Immature natural killer cell (primary cell): ENCODE measurements at regions not wholly inside any gene's neighbourhood (a gene's known extent, or its start where the extent isn't known, plus 50 kb on each side); places are given as distances from the start of the nearest gene placed in this dataset.

ENCODE experiments used
- DNase-seq, 3 donors: peaks; one replicate each; pipeline ENCODE4 v3.0.0; 2022; ENCODE audit warnings: mixed read lengths in 1 of 3
- H3K27ac Mint-ChIP-seq, 6 donors: one replicate each; pipeline ENCODE4 v1.8.0; 2020; ENCODE audit warnings: mixed read lengths in 6 of 6, mild to moderate bottlenecking in 5 of 6, inconsistent platforms in 4 of 6, moderate library complexity in 3 of 6
- H3K27me3 Mint-ChIP-seq, 3 donors: one replicate each; pipeline ENCODE4 v1.8.0; 2020 to 2021; ENCODE audit warnings: low read depth in 3 of 3, mild to moderate bottlenecking in 3 of 3, mixed read lengths in 3 of 3, moderate library complexity in 3 of 3, inconsistent platforms in 1 of 3
- H3K36me3 Mint-ChIP-seq, 3 donors: one replicate each; pipeline ENCODE4 v1.8.0; 2020; ENCODE audit warnings: mixed read lengths in 3 of 3, inconsistent platforms in 2 of 3, mild to moderate bottlenecking in 2 of 3
- H3K4me1 Mint-ChIP-seq, 2 donors: one replicate each; pipeline ENCODE4 v1.8.0; 2020; ENCODE audit warnings: inconsistent platforms in 2 of 2, mild to moderate bottlenecking in 2 of 2, mixed read lengths in 2 of 2, moderate library complexity in 1 of 2
- H3K4me3 Mint-ChIP-seq, 5 donors: one replicate each; pipeline ENCODE4 v1.8.0; 2020; ENCODE audit warnings: mild to moderate bottlenecking in 5 of 5, mixed read lengths in 5 of 5, inconsistent platforms in 3 of 5, moderate library complexity in 3 of 5
- H3K9me3 Mint-ChIP-seq, 6 donors: one replicate each; pipeline ENCODE4 v1.8.0; 2020; ENCODE audit warnings: mild to moderate bottlenecking in 6 of 6, mixed read lengths in 6 of 6, inconsistent platforms in 4 of 6, moderate library complexity in 3 of 6

GRCh38 chr14:27085500-27085899, 487.7 kb upstream of the NOVA1 start:
- Mint-ChIP-seq H3K4me1 (no peaks in the 10 kb centered on the region), H3K27me3 (no peaks in the 10 kb centered on the region), H3K4me3 (no peak overlapping the region), H3K9me3 (peaks cover 3 to 56% (median 17%) of the 10 kb centered on the region in 6 donors), H3K27ac (no peak overlapping the region), H3K36me3 (peaks cover 0 to 3% (median 0%) of the 10 kb centered on the region in 3 donors)
- DNase-seq, result no peak

DNA sequence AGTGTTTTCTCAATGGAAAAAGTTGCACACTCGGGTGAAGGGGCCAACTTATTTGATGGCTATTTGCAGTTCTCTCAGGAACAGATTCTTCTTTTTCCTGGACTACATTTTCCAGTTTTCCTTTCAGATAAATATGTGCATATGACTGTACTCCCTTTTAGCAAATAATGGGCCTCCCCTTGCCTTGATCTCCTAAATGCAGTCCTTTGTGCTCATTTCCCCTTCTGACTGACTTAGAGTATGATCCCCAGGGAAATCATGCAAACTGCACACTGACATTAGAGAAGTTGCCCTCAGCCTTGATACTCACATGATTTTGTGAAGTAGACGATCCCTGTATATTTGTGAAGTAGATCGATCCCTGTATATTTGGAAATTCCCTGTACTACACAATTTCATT, 492.9 kb upstream of the NOVA1 start:
- Mint-ChIP-seq H3K36me3 (no peaks in the 10 kb centered on the region), H3K4me1 (no peaks in the 10 kb centered on the region), H3K4me3 (no peak overlapping the region), H3K9me3 (peaks cover 0 to 28% (median 14%) of the 10 kb centered on the region in 6 donors), H3K27me3 (no peaks in the 10 kb centered on the region), H3K27ac (no peak overlapping the region)
- no peak for DNase-seq

- Mint-ChIP-seq H3K27me3 (no peaks in the 10 kb centered on the region), H3K36me3 (no peaks in the 10 kb centered on the region), H3K27ac (no peak overlapping the region), H3K4me3 (no peak overlapping the region), H3K4me1 (no peaks in the 10 kb centered on the region), H3K9me3 (peaks cover 0 to 37% (median 18%) of the 10 kb centered on the region in 6 donors)
- no peak for DNase-seq
These were observed 494.1 kb upstream of the NOVA1 start for GRCh38 chr14:27091973-27092372.

- no peaks in the 10 kb centered on the region for H3K4me1 Mint-ChIP-seq
- H3K27me3 Mint-ChIP-seq, result no peaks in the 10 kb centered on the region
- H3K9me3 Mint-ChIP-seq, result peaks cover 0 to 36% (median 22%) of the 10 kb centered on the region in 6 donors
- no peak overlapping the region for H3K4me3 Mint-ChIP-seq
- peaks cover 0 to 4% (median 0%) of the 10 kb centered on the region in 3 donors for H3K36me3 Mint-ChIP-seq
- DNase-seq, result no peak
- no peak overlapping the region for H3K27ac Mint-ChIP-seq
These were observed 498.3 kb upstream of the NOVA1 start for GRCh38 chr14:27096091-27096490.

GRCh38 chr14:27098451-27098850, 500.6 kb upstream of the NOVA1 start:
- no peaks in the 10 kb centered on the region for H3K27me3 Mint-ChIP-seq
- H3K27ac Mint-ChIP-seq, result no peak overlapping the region
- H3K9me3 Mint-ChIP-seq, result peaks cover 4 to 44% (median 22%) of the 10 kb centered on the region in 6 donors
- peaks cover 0 to 4% (median 0%) of the 10 kb centered on the region in 3 donors for H3K36me3 Mint-ChIP-seq
- DNase-seq, result no peak
- H3K4me1 Mint-ChIP-seq, result no peaks in the 10 kb centered on the region
- H3K4me3 Mint-ChIP-seq, result no peak overlapping the region

GRCh38 chr14:27114180-27114579, 516.3 kb upstream of the NOVA1 start:
- no peak overlapping the region for H3K27ac Mint-ChIP-seq
- H3K4me1 Mint-ChIP-seq, result no peaks in the 10 kb centered on the region
- no peaks in the 10 kb centered on the region for H3K27me3 Mint-ChIP-seq
- no peak overlapping the region for H3K4me3 Mint-ChIP-seq
- no peaks in the 10 kb centered on the region for H3K36me3 Mint-ChIP-seq
- no peak for DNase-seq
- peaks cover 8 to 44% (median 29%) of the 10 kb centered on the region in 6 donors for H3K9me3 Mint-ChIP-seq

DNA sequence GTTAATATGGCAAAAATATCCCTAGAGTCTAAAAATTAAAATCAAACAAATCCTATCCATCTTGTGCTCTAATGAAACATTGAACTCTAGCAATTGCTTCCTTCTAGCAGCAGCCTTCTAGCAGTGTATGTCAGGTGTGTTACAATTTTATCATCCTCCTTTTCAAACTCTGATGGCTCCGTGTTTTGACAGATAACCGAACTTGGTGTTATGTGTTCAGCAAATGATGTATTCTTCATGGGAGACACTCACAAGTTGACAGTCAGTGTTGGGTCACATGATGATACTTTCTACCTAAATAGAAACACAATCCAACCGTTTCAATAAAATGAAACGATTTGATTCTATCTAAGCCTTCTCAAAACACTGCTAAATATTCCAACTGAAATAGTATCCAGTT, 525.3 kb upstream of the NOVA1 start:
- DNase-seq, result no peak
- Mint-ChIP-seq H3K36me3 (peaks cover 0 to 7% (median 0%) of the 10 kb centered on the region in 3 donors), H3K27me3 (no peaks in the 10 kb centered on the region), H3K9me3 (peaks cover 1 to 44% (median 24%) of the 10 kb centered on the region in 6 donors), H3K27ac (no peak overlapping the region), H3K4me1 (no peaks in the 10 kb centered on the region), H3K4me3 (no peak overlapping the region)

DNA sequence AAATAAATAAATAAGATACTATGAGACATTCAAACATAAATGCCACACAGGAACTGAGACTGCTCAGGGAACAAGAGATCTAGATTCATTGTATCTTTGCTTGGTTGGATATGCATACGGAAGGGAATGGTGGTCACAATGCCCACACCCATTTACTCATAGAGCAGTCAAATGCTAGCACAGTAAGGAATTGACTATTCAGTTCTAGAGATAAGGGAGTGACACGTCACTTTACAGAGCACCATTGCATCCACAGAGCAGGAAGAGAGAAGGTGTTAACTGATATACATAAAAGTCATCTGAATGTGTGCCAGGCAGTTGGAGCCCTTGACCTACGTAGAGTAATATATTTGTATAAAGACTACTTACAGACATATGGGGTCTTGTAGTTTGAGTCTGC, 530.0 kb upstream of the NOVA1 start:
- H3K27me3 Mint-ChIP-seq, result no peaks in the 10 kb centered on the region
- H3K4me3 Mint-ChIP-seq, result no peak overlapping the region
- no peak for DNase-seq
- H3K9me3 Mint-ChIP-seq, result peaks cover 1 to 42% (median 9%) of the 10 kb centered on the region in 6 donors
- no peaks in the 10 kb centered on the region for H3K4me1 Mint-ChIP-seq
- H3K27ac Mint-ChIP-seq, result no peak overlapping the region
- peaks cover 0 to 7% (median 0%) of the 10 kb centered on the region in 3 donors for H3K36me3 Mint-ChIP-seq

GRCh38 chr14:27134200-27134599, 536.4 kb upstream of the NOVA1 start:
- DNase-seq, result no peak
- Mint-ChIP-seq H3K9me3 (peaks cover 7 to 40% (median 10%) of the 10 kb centered on the region in 6 donors), H3K4me1 (no peaks in the 10 kb centered on the region), H3K4me3 (no peak overlapping the region), H3K36me3 (no peaks in the 10 kb centered on the region), H3K27ac (no peak overlapping the region), H3K27me3 (no peaks in the 10 kb centered on the region)

DNA sequence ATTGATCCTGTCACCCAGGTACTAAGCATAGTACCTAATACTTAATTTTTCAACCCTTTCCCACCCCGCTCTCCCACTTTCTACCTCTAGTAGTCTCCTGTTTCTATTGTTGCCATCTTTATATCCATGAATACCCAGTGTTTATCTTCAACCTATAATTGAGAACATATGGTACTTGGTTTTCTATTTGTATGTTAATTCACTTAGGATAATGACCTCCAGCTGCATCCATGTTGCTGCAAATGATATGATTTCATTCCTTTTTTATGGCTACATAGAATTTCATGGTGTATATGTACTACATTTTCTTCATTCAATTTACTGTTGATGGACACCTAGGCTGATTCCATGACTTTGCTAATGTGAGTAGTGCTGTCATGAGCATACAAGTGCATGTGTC, 547.3 kb upstream of the NOVA1 start:
- H3K4me1 Mint-ChIP-seq, result no peaks in the 10 kb centered on the region
- H3K27me3 Mint-ChIP-seq, result peaks cover 0 to 2% (median 0%) of the 10 kb centered on the region in 3 donors
- H3K9me3 Mint-ChIP-seq, result peaks cover 14 to 66% (median 27%) of the 10 kb centered on the region in 6 donors
- no peak for DNase-seq
- H3K4me3 Mint-ChIP-seq, result no peak overlapping the region
- H3K27ac Mint-ChIP-seq, result no peak overlapping the region
- no peaks in the 10 kb centered on the region for H3K36me3 Mint-ChIP-seq

DNA sequence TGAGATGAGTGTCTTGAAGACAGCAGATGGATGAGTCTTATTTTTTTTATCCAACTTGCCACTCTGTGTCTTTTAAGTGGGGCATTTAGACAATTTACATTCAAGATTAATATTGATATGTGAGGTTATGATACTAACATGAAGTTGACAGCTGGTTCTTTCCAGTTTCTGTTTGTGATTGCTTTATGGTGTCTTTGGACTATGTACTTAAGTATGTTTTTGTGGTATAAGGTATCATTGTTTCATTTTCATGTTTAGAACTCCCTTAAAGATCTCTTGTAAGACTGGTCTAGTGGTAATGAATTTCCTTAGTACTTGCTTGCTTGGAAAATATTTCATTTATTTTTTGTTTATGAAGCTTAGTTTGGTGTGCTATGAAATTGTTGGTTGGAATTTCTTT, 550.3 kb upstream of the NOVA1 start:
- Mint-ChIP-seq H3K27ac (no peak overlapping the region), H3K9me3 (peaks cover 20 to 74% (median 27%) of the 10 kb centered on the region in 6 donors), H3K4me1 (no peaks in the 10 kb centered on the region), H3K36me3 (no peaks in the 10 kb centered on the region), H3K27me3 (peaks cover 0 to 2% (median 0%) of the 10 kb centered on the region in 3 donors), H3K4me3 (no peak overlapping the region)
- no peak for DNase-seq

DNA sequence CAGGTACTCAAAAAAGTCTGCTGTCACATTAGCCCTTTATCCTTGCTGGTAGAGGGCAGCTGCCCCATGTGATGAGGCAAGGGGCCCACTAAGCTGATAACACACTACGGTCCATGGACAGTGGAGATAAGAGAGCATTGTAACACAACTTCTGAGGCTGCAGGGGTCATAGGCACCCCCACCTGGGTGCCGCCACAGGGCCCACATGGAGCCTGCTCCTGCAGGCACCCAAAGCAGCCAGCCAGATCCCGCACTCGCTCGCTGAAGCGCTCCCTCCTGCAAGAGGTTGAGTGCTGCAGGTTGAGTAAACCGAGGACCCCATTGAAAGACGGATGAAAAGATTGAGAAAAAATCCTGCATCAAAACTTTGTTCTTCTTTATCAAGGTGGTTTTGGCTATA, 566.3 kb upstream of the NOVA1 start:
- Mint-ChIP-seq H3K27me3 (peaks cover 0 to 1% (median 0%) of the 10 kb centered on the region in 3 donors), H3K4me1 (no peaks in the 10 kb centered on the region), H3K9me3 (peaks cover 7 to 31% (median 13%) of the 10 kb centered on the region in 6 donors), H3K4me3 (no peak overlapping the region), H3K36me3 (no peaks in the 10 kb centered on the region), H3K27ac (no peak overlapping the region)
- no peak for DNase-seq

- Mint-ChIP-seq H3K4me3 (no peak overlapping the region), H3K27me3 (peaks cover 0 to 2% (median 0%) of the 10 kb centered on the region in 3 donors), H3K36me3 (no peaks in the 10 kb centered on the region), H3K27ac (no peak overlapping the region), H3K9me3 (peaks cover 3 to 57% (median 22%) of the 10 kb centered on the region in 6 donors), H3K4me1 (no peaks in the 10 kb centered on the region)
- no peak for DNase-seq
These were observed 577.7 kb upstream of the NOVA1 start for GRCh38 chr14:27175489-27175888.

GRCh38 chr14:27181333-27181732, 583.5 kb upstream of the NOVA1 start:
- H3K27ac Mint-ChIP-seq, result no peak overlapping the region
- no peak for DNase-seq
- H3K36me3 Mint-ChIP-seq, result no peaks in the 10 kb centered on the region
- H3K4me1 Mint-ChIP-seq, result no peaks in the 10 kb centered on the region
- no peak overlapping the region for H3K4me3 Mint-ChIP-seq
- H3K27me3 Mint-ChIP-seq, result no peaks in the 10 kb centered on the region
- H3K9me3 Mint-ChIP-seq, result peaks cover 0 to 56% (median 19%) of the 10 kb centered on the region in 6 donors

- no peak overlapping the region for H3K27ac Mint-ChIP-seq
- no peaks in the 10 kb centered on the region for H3K36me3 Mint-ChIP-seq
- H3K4me1 Mint-ChIP-seq, result no peaks in the 10 kb centered on the region
- no peak overlapping the region for H3K4me3 Mint-ChIP-seq
- peaks cover 0 to 52% (median 19%) of the 10 kb centered on the region in 6 donors for H3K9me3 Mint-ChIP-seq
- no peaks in the 10 kb centered on the region for H3K27me3 Mint-ChIP-seq
- no peak for DNase-seq
These were observed 586.6 kb upstream of the NOVA1 start for GRCh38 chr14:27184427-27184826.
